HepG2 (cell line): ENCODE measurements at regions not wholly inside any gene's neighbourhood (a gene's known extent, or its start where the extent isn't known, plus 50 kb on each side); places are given as distances from the start of the nearest gene placed in this dataset.

Experiments used
- CTCF ChIP-seq: sonication (generic); formaldehyde crosslinking; IDR thresholded peaks from 2 replicates; pipeline ENCODE4 v1.5.0; 2020; ENCODE audit warnings: mild to moderate bottlenecking, missing genetic modification reagents, moderate library complexity
- ELF4 ChIP-seq: sonication (generic); formaldehyde crosslinking; IDR thresholded peaks from 2 replicates; pipeline ENCODE4 v1.5.0; 2020; ENCODE audit warnings: missing genetic modification reagents, mild to moderate bottlenecking, moderate library complexity, borderline replicate concordance
- EP300 ChIP-seq, 3 experiments: sonication (generic) in 1 of 3; formaldehyde crosslinking in 1 of 3; IDR thresholded peaks; 2 replicates each; pipeline versions ENCODE4 v1.5.1 to v1.6.1; 2011 to 2020; ENCODE audit warnings: low read depth in 2 of 3, low read length in 2 of 3, borderline replicate concordance in 1 of 3, improper control_type of control experiment in 1 of 3, mild to moderate bottlenecking in 1 of 3, missing genetic modification reagents in 1 of 3, moderate library complexity in 1 of 3
- GABPB1 ChIP-seq: IDR thresholded peaks from 2 replicates; pipeline ENCODE4 v1.6.1; 2016; ENCODE audit warnings: mild to moderate bottlenecking, missing genetic modification reagents, moderate library complexity, missing compliant biosample characterization
- HNRNPUL1 ChIP-seq: fragments of 200-400 bp; formaldehyde crosslinking; IDR thresholded peaks from 2 replicates; pipeline ENCODE4 v1.6.1; 2017; ENCODE audit warnings: low read depth, mild to moderate bottlenecking, low read length, moderate library complexity
- KDM4B ChIP-seq: sonication (generic); formaldehyde crosslinking; IDR thresholded peaks from 2 replicates; pipeline ENCODE4 v1.4.0; 2020; ENCODE audit warnings: missing genetic modification reagents
- MAX ChIP-seq: IDR thresholded peaks from 2 replicates; pipeline ENCODE4 v1.6.1; 2012; ENCODE audit warnings: inconsistent platforms
- ZNF235 ChIP-seq: sonication (generic); formaldehyde crosslinking; IDR thresholded peaks from 2 replicates; pipeline ENCODE4 v1.8.1; 2023; ENCODE audit warnings: mild to moderate bottlenecking, missing genetic modification reagents, borderline replicate concordance
- ZNF331 ChIP-seq: sonication (generic); formaldehyde crosslinking; IDR thresholded peaks from 2 replicates; pipeline ENCODE4 v1.4.0; 2020; ENCODE audit warnings: missing genetic modification reagents
- ZNF614 ChIP-seq: IDR thresholded peaks from 2 replicates; pipeline ENCODE4 v1.6.1; 2018; ENCODE audit warnings: missing biosample characterization, missing genetic modification reagents, inconsistent platforms, borderline replicate concordance
- ZNF709 ChIP-seq: sonication (generic); formaldehyde crosslinking; IDR thresholded peaks from 2 replicates; pipeline ENCODE4 v1.5.0; 2020; ENCODE audit warnings: mild to moderate bottlenecking, missing genetic modification reagents
- TF ChIP-seq, protein P1 (sequence below): sonication (generic); formaldehyde crosslinking; IDR thresholded peaks from 2 replicates; pipeline ENCODE4 v1.8.0; 2022; ENCODE audit warnings: low read depth, missing genetic modification reagents
- TF ChIP-seq, protein P2 (sequence below): sonication (generic); formaldehyde crosslinking; conservative IDR thresholded peaks from 2 replicates; pipeline ENCODE4 v1.4.0; 2020; ENCODE audit warnings: missing genetic modification reagents
- TF ChIP-seq, protein P3 (sequence below): sonication (generic); formaldehyde crosslinking; IDR thresholded peaks from 2 replicates; pipeline ENCODE4 v1.5.1; 2020; ENCODE audit warnings: mild to moderate bottlenecking, missing genetic modification reagents

GRCh38 chr21:38986806-38987632 lies 181.3 kb downstream of the ETS2 start:
- TF ChIP-seq GABPB1 (CRISPR knock-in tag) (no peak), ZNF331 (CRISPR knock-in tag) (no peak), ZNF709 (CRISPR knock-in tag) (no peak), KDM4B (CRISPR knock-in tag) (no peak), ZNF235 (no peak), ELF4 (CRISPR knock-in tag) (no peak), CTCF (CRISPR knock-in tag) (no peak), MAX (no peak), ZNF614 (CRISPR knock-in tag) (no peak), EP300 (IDR thresholded peaks at IDR 0.05; ENCODE audit: low read depth in 2 of 2, low read length in 2 of 2) (no peak), EP300 (CRISPR knock-in tag; IDR thresholded peaks at IDR 0.05; ENCODE audit: borderline replicate concordance) (no peak), HNRNPUL1 (no peak)
- TF ChIP-seq, protein P1, sequence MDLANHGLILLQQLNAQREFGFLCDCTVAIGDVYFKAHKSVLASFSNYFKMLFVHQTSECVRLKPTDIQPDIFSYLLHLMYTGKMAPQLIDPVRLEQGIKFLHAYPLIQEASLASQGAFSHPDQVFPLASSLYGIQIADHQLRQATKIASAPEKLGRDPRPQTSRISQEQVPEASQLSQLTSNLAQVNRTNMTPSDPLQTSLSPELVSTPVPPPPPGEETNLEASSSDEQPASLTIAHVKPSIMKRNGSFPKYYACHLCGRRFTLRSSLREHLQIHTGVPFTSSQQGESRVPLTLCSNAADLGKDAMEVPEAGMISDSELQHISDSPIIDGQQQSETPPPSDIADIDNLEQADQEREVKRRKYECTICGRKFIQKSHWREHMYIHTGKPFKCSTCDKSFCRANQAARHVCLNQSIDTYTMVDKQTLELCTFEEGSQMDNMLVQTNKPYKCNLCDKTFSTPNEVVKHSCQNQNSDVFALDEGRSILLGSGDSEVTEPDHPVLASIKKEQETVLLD, result no peak
- TF ChIP-seq, protein P2, sequence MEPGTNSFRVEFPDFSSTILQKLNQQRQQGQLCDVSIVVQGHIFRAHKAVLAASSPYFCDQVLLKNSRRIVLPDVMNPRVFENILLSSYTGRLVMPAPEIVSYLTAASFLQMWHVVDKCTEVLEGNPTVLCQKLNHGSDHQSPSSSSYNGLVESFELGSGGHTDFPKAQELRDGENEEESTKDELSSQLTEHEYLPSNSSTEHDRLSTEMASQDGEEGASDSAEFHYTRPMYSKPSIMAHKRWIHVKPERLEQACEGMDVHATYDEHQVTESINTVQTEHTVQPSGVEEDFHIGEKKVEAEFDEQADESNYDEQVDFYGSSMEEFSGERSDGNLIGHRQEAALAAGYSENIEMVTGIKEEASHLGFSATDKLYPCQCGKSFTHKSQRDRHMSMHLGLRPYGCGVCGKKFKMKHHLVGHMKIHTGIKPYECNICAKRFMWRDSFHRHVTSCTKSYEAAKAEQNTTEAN (CRISPR knock-in tag), result no peak
- TF ChIP-seq, protein P3, sequence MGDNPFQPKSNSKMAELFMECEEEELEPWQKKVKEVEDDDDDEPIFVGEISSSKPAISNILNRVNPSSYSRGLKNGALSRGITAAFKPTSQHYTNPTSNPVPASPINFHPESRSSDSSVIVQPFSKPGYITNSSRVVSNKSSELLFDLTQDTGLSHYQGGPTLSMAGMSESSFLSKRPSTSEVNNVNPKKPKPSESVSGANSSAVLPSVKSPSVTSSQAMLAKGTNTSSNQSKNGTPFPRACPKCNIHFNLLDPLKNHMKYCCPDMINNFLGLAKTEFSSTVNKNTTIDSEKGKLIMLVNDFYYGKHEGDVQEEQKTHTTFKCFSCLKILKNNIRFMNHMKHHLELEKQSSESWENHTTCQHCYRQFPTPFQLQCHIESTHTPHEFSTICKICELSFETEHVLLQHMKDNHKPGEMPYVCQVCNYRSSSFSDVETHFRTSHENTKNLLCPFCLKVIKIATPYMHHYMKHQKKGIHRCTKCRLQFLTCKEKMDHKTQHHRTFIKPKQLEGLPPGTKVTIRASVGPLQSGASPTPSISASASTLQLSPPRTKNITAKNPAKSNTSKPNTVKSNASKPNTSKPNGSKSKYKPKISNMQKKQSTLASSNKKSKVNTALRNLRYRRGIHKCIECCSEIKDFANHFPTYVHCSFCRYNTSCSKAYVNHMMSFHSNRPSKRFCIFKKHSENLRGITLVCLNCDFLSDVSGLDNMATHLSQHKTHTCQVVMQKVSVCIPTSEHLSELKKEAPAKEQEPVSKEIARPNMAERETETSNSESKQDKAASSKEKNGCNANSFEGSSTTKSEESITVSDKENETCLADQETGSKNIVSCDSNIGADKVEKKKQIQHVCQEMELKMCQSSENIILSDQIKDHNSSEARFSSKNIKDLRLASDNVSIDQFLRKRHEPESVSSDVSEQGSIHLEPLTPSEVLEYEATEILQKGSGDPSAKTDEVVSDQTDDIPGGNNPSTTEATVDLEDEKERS, result no peak
